ENCODE measurements at regions not wholly inside any gene's neighbourhood (a gene's known extent, or its start where the extent isn't known, plus 50 kb on each side); places are given as distances from the start of the nearest gene placed in this dataset.

DNA sequence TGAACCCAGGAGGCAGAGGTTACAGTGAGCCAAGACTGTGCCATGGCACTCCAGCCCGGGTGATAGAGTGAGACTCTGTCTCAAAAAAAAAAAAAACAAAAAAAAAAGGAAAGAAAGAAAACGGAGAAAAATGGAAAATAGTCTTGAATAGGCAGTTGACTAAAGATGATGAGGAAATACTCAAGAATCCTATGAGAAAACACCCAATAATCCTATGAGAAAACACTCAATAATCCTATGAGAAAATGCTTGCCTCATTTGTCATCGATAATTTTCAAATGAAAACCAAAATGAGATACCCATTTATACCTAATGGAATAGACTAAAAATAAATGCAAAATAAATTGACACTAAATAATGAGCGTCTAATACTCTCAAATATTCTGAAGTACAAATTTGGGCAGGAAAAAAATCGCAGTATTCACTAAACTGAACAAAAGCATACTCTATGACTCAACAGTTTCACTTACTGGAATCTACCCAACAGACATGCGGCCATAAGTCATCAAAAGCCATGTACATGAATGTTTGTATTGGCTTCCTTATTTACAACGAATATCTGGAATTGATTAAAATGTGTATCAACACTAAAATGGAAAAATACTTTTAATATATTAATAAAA, 733.9 kb upstream of the CHRM3 start:
- TF ChIP-seq, protein P1, sequence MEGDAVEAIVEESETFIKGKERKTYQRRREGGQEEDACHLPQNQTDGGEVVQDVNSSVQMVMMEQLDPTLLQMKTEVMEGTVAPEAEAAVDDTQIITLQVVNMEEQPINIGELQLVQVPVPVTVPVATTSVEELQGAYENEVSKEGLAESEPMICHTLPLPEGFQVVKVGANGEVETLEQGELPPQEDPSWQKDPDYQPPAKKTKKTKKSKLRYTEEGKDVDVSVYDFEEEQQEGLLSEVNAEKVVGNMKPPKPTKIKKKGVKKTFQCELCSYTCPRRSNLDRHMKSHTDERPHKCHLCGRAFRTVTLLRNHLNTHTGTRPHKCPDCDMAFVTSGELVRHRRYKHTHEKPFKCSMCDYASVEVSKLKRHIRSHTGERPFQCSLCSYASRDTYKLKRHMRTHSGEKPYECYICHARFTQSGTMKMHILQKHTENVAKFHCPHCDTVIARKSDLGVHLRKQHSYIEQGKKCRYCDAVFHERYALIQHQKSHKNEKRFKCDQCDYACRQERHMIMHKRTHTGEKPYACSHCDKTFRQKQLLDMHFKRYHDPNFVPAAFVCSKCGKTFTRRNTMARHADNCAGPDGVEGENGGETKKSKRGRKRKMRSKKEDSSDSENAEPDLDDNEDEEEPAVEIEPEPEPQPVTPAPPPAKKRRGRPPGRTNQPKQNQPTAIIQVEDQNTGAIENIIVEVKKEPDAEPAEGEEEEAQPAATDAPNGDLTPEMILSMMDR (tag by site-specific recombination; IDR thresholded peaks at IDR 0.05) = no peak
- TF ChIP-seq, protein P2, sequence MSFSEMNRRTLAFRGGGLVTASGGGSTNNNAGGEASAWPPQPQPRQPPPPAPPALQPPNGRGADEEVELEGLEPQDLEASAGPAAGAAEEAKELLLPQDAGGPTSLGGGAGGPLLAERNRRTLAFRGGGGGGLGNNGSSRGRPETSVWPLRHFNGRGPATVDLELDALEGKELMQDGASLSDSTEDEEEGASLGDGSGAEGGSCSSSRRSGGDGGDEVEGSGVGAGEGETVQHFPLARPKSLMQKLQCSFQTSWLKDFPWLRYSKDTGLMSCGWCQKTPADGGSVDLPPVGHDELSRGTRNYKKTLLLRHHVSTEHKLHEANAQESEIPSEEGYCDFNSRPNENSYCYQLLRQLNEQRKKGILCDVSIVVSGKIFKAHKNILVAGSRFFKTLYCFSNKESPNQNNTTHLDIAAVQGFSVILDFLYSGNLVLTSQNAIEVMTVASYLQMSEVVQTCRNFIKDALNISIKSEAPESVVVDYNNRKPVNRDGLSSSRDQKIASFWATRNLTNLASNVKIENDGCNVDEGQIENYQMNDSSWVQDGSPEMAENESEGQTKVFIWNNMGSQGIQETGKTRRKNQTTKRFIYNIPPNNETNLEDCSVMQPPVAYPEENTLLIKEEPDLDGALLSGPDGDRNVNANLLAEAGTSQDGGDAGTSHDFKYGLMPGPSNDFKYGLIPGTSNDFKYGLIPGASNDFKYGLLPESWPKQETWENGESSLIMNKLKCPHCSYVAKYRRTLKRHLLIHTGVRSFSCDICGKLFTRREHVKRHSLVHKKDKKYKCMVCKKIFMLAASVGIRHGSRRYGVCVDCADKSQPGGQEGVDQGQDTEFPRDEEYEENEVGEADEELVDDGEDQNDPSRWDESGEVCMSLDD (tag by site-specific recombination; IDR thresholded peaks at IDR 0.05) = no peak
